ENCODE measurements at regions not wholly inside any gene's neighbourhood (a gene's known extent, or its start where the extent isn't known, plus 50 kb on each side); places are given as distances from the start of the nearest gene placed in this dataset.

DNA sequence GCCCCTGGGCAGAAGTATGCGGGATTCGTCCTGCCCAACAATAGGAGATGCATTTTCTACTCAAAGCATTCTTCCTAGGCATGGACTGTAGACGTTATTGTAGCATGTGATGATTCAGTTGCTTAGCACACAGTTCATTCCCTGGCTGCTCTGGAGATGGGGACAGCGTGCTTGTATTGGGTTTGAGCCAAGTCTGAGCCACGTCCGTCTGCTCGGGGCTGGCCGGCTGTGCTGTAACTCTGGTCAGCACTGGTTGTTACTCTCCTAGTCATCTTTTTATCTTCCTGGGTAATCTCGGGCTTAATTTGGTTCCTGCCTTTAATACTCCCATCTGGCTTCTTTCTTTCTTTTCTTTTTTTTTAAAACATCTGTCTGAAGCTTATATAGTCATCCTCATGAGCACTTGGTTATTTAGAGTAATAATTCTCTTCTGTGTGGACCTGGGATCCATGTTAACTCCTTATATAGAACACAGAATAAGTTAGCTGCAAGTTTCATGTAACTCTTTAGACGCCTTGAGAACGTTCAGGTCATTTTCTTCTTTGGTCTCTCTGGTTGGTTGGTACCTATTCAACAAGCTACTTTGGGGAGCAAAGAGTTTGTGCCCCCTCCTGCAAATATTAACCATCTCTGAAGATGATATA, 118.8 kb upstream of the RPS23 start (continued):
- TF ChIP-seq, protein P1, sequence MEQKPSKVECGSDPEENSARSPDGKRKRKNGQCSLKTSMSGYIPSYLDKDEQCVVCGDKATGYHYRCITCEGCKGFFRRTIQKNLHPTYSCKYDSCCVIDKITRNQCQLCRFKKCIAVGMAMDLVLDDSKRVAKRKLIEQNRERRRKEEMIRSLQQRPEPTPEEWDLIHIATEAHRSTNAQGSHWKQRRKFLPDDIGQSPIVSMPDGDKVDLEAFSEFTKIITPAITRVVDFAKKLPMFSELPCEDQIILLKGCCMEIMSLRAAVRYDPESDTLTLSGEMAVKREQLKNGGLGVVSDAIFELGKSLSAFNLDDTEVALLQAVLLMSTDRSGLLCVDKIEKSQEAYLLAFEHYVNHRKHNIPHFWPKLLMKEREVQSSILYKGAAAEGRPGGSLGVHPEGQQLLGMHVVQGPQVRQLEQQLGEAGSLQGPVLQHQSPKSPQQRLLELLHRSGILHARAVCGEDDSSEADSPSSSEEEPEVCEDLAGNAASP (CRISPR knock-in tag; IDR thresholded peaks at IDR 0.05; ENCODE audit: borderline replicate concordance) = no peak
- TF ChIP-seq FOXA1 (IDR thresholded peaks at IDR 0.05) = no peak
- TF ChIP-seq FOXA1 (CRISPR knock-in tag; IDR thresholded peaks at IDR 0.05) = peak; percentile 72
- TF ChIP-seq HNF4A (CRISPR knock-in tag; IDR thresholded peaks at IDR 0.05) = peak; percentile 36; the same call in 1 of the 2 replicates
- TF ChIP-seq, protein P2, sequence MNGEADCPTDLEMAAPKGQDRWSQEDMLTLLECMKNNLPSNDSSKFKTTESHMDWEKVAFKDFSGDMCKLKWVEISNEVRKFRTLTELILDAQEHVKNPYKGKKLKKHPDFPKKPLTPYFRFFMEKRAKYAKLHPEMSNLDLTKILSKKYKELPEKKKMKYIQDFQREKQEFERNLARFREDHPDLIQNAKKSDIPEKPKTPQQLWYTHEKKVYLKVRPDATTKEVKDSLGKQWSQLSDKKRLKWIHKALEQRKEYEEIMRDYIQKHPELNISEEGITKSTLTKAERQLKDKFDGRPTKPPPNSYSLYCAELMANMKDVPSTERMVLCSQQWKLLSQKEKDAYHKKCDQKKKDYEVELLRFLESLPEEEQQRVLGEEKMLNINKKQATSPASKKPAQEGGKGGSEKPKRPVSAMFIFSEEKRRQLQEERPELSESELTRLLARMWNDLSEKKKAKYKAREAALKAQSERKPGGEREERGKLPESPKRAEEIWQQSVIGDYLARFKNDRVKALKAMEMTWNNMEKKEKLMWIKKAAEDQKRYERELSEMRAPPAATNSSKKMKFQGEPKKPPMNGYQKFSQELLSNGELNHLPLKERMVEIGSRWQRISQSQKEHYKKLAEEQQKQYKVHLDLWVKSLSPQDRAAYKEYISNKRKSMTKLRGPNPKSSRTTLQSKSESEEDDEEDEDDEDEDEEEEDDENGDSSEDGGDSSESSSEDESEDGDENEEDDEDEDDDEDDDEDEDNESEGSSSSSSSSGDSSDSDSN (CRISPR knock-in tag; IDR thresholded peaks at IDR 0.05) = peak; percentile 20; the same call in 1 of the 2 replicates
- TF ChIP-seq, protein P3, sequence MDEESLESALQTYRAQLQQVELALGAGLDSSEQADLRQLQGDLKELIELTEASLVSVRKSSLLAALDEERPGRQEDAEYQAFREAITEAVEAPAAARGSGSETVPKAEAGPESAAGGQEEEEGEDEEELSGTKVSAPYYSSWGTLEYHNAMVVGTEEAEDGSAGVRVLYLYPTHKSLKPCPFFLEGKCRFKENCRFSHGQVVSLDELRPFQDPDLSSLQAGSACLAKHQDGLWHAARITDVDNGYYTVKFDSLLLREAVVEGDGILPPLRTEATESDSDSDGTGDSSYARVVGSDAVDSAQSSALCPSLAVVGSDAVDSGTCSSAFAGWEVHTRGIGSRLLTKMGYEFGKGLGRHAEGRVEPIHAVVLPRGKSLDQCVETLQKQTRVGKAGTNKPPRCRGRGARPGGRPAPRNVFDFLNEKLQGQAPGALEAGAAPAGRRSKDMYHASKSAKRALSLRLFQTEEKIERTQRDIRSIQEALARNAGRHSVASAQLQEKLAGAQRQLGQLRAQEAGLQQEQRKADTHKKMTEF (CRISPR knock-in tag; IDR thresholded peaks at IDR 0.05) = peak; percentile 43; the same call in 1 of the 2 replicates
- no peak for TF ChIP-seq NFKB2 (CRISPR knock-in tag; IDR thresholded peaks at IDR 0.05; ENCODE audit: borderline replicate concordance)
- TF ChIP-seq, protein P4, sequence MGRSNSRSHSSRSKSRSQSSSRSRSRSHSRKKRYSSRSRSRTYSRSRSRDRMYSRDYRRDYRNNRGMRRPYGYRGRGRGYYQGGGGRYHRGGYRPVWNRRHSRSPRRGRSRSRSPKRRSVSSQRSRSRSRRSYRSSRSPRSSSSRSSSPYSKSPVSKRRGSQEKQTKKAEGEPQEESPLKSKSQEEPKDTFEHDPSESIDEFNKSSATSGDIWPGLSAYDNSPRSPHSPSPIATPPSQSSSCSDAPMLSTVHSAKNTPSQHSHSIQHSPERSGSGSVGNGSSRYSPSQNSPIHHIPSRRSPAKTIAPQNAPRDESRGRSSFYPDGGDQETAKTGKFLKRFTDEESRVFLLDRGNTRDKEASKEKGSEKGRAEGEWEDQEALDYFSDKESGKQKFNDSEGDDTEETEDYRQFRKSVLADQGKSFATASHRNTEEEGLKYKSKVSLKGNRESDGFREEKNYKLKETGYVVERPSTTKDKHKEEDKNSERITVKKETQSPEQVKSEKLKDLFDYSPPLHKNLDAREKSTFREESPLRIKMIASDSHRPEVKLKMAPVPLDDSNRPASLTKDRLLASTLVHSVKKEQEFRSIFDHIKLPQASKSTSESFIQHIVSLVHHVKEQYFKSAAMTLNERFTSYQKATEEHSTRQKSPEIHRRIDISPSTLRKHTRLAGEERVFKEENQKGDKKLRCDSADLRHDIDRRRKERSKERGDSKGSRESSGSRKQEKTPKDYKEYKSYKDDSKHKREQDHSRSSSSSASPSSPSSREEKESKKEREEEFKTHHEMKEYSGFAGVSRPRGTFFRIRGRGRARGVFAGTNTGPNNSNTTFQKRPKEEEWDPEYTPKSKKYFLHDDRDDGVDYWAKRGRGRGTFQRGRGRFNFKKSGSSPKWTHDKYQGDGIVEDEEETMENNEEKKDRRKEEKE (IDR thresholded peaks at IDR 0.05) = no peak
- TF ChIP-seq ZNF12 (CRISPR knock-in tag; IDR thresholded peaks at IDR 0.05) = peak; percentile 66; the same call in 1 of the 2 replicates
- TF ChIP-seq, protein P5, sequence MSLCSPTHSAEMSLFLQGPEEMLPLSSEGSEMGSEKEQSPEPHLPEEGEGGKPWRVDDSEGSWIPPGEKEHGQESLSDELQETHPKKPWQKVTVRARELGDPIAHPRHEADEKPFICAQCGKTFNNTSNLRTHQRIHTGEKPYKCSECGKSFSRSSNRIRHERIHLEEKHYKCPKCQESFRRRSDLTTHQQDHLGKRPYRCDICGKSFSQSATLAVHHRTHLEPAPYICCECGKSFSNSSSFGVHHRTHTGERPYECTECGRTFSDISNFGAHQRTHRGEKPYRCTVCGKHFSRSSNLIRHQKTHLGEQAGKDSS (CRISPR knock-in tag; IDR thresholded peaks at IDR 0.05; ENCODE audit: borderline replicate concordance, low read depth) = peak; percentile 45; the same call in 1 of the 2 replicates
- TF ChIP-seq ZC3H13 (CRISPR knock-in tag; IDR thresholded peaks at IDR 0.05) = no peak
- TF ChIP-seq SOX13 (IDR thresholded peaks at IDR 0.05) = no peak
- TF ChIP-seq SOX13 (CRISPR knock-in tag; conservative IDR thresholded peaks at IDR 0.05 in 1 of 2, IDR thresholded peaks at IDR 0.05 in 1 of 2) = peak in 1 of 2 experiments; percentile 83; a peak in 2 of 4 replicates
- TF ChIP-seq HNF4G (IDR thresholded peaks at IDR 0.05; ENCODE audit: borderline replicate concordance, low read depth, low read length) = no peak
- TF ChIP-seq HNF4G (CRISPR knock-in tag; IDR thresholded peaks at IDR 0.05; ENCODE audit: borderline replicate concordance, low read depth) = no peak
- TF ChIP-seq, protein P6, sequence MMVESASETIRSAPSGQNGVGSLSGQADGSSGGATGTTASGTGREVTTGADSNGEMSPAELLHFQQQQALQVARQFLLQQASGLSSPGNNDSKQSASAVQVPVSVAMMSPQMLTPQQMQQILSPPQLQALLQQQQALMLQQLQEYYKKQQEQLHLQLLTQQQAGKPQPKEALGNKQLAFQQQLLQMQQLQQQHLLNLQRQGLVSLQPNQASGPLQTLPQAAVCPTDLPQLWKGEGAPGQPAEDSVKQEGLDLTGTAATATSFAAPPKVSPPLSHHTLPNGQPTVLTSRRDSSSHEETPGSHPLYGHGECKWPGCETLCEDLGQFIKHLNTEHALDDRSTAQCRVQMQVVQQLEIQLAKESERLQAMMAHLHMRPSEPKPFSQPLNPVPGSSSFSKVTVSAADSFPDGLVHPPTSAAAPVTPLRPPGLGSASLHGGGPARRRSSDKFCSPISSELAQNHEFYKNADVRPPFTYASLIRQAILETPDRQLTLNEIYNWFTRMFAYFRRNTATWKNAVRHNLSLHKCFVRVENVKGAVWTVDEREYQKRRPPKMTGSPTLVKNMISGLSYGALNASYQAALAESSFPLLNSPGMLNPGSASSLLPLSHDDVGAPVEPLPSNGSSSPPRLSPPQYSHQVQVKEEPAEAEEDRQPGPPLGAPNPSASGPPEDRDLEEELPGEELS (CRISPR knock-in tag; IDR thresholded peaks at IDR 0.05) = 0 out of 2 replicates have a peak, but pooled peaks have one; percentile 30

Measured in HepG2 (cell line).